WI38 (cell line): ENCODE measurements at regions not wholly inside any gene's neighbourhood (a gene's known extent, or its start where the extent isn't known, plus 50 kb on each side); places are given as distances from the start of the nearest gene placed in this dataset.

Experiments used
- H3K4me3 ChIP-seq: 2 replicates; pipeline ENCODE4 v1.5.1; 2011; ENCODE audit warnings: low read depth, mild to moderate bottlenecking, control low read depth, low read length
- TF ChIP-seq, protein P1 (sequence below): IDR thresholded peaks from 2 replicates; pipeline ENCODE4 v1.5.1; 2012; ENCODE audit warnings: low read depth, mild to moderate bottlenecking, control low read depth, low read length

DNA sequence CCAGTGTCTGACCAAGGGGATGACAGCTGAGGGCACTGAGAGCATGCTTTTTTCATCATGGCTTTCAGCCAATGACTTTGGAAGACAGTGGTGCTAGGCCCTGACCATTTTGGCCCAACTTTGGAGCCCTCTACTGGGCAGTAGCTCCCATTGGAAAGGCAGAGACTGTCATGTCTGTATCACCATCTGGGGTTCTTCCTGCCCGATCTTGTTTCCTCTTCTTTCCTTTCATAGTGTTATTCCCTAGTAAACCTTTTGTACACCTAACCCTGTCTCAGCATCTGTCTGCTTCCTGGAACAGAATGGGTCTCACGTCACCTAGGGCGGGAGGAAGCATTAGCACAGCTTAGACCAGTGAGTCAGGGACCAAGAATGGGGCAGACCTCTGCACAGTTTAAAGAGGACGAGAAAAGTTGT is 97.4 kb upstream of the MAST4 start:
- H3K4me3 ChIP-seq: no peak overlapping the region
- TF ChIP-seq, protein P1, sequence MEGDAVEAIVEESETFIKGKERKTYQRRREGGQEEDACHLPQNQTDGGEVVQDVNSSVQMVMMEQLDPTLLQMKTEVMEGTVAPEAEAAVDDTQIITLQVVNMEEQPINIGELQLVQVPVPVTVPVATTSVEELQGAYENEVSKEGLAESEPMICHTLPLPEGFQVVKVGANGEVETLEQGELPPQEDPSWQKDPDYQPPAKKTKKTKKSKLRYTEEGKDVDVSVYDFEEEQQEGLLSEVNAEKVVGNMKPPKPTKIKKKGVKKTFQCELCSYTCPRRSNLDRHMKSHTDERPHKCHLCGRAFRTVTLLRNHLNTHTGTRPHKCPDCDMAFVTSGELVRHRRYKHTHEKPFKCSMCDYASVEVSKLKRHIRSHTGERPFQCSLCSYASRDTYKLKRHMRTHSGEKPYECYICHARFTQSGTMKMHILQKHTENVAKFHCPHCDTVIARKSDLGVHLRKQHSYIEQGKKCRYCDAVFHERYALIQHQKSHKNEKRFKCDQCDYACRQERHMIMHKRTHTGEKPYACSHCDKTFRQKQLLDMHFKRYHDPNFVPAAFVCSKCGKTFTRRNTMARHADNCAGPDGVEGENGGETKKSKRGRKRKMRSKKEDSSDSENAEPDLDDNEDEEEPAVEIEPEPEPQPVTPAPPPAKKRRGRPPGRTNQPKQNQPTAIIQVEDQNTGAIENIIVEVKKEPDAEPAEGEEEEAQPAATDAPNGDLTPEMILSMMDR: no peak

DNA sequence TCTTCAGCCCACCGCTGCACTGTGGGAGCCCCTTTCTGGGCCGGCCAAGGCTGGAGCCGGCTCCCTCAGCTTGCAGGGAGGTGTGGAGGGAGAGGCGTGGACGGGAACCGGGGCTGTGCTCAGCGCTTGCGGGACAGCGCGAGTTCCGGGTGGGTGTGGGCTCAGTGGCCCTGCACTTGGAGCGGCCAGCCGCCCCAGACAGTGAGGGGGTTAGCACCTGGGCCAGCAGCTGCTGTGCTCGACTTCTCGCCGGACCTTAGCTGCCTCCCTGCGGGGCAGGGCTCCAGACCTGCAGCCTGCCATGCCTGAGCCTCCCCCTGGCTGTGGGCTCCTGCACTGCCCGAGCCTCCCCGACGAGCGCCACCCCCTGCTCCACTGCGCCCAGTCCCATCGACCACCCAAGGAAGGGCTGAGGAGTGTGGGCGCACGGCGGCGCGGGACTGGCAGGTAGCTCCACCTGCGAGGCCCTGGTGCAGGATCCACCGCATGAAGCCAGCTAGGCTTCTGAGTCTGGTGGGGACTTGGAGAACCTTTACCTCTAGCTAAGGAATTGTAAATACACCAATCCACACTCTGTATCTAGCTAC is 92.9 kb upstream of the MAST4 start:
- TF ChIP-seq, protein P1: no peak

DNA sequence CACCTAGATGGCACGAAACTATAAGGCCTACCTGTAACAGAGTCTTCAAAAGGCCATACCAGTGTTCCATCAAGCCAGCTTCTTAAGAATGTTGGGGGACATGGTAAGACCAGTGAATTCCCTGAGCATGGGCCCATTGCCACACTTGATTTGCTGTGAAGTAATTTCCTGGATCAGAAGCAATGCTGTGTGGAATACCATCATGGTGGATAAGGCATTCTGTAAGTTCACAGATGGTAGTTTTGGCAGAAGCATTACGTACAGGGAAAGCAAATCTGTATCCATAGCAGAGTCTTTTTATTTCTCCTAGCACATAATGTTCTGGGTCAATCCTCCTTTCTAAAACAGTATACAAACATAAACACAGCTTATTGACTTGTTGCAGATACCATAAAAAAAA is 89.1 kb upstream of the MAST4 start:
- no peak overlapping the region for H3K4me3 ChIP-seq
- TF ChIP-seq, protein P1: no peak

More for the DNA sequence above, 92.9 kb upstream of the MAST4 start:
- no peak overlapping the region for H3K4me3 ChIP-seq

DNA sequence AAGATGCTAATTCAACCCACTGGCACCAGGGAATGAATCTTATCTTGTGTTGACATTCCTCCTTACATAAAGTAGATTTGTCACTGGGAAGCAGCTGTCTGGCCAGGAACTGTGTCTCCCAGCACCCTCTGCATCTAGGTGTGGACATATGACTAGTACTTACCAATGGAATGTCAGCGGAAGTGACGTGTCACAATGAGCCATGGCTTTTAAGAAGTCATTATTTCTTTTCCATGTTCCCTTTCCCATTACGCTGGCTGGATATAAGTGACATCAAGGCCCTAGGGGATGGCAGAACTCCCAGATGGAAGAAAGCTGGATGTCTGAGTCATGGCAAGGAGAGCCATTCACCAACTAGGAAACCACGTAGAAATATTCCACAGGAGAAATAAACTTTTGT is 84.7 kb upstream of the MAST4 start:
- no peak overlapping the region for H3K4me3 ChIP-seq
- TF ChIP-seq, protein P1: no peak

DNA sequence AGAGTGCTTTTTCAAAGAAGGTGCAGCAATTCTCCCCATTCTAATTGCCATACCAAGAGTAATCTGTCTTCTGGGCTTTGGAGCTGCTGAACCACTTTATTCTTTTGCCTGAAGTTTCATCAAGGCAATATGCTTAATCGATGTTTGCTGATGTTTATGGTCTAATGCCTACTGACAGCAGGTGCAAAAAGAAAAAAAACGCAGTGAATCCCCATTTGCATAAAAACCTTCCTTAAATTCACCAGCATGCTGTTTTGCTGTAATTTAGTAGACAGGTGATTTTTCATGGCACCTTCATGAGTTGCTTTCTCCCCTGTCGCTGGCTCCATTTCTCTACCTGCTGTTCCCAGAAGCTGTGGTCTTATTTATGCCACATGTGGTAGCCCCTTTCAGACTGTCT is 83.1 kb upstream of the MAST4 start:
- TF ChIP-seq, protein P1: no peak
- no peak overlapping the region for H3K4me3 ChIP-seq

DNA sequence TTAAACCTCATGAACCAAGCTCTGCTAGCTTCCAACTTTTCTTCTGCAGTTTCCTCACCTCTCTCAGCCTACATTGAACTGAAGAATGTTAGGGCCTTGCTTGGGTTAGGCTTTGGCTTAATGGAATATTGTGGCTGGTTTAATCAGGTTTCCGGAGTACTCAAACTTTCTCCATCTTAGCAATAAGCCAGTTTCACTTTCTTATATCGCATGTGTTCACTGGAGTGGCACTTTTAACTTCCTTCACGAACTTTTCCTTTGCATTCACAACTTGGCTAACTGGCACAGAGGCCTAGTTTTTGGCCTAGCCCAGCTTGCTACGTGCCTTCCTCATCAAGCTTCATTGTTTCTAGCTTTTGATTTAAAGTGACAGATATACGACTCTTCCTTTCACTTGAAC is 81.0 kb upstream of the MAST4 start:
- TF ChIP-seq, protein P1: no peak

DNA sequence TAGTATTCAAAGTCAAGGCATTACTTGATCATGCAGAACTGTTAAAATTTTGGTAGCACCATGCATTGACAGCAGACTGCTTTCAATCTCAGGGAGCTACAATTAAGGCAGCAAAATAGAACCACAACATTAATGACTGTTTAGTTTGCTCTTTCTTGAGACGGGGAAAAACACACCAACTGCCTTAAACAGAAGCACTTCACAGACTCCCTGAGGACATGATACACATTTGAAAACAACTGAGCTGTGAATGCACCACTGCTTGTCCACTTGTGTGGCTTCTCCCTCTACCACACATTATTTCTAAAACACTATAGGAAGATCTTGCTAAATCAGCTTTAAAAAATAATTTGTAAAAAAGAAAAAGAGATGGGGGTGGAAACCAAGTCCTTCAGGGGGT is 79.6 kb upstream of the MAST4 start:
- H3K4me3 ChIP-seq: no peak overlapping the region
- TF ChIP-seq, protein P1: no peak

More for the DNA sequence above, 81.0 kb upstream of the MAST4 start:
- no peak overlapping the region for H3K4me3 ChIP-seq
